GM21360 (cell line): ENCODE measurements at regions not wholly inside any gene's neighbourhood (a gene's known extent, or its start where the extent isn't known, plus 50 kb on each side); places are given as distances from the start of the nearest gene placed in this dataset.
"Not testable (repeated sequence)": the region's sequence is repeated elsewhere in the genome, so short reads cannot be mapped to it uniquely, and the experiment has no call there.

Experiments used
- ATAC-seq: cut with Tn5 transposase; IDR thresholded peaks from one replicate; pipeline ENCODE4 v1.9.1; 2021; ENCODE audit warnings: mild to moderate bottlenecking, moderate library complexity; ENCODE audit not compliant: unreplicated experiment

DNA sequence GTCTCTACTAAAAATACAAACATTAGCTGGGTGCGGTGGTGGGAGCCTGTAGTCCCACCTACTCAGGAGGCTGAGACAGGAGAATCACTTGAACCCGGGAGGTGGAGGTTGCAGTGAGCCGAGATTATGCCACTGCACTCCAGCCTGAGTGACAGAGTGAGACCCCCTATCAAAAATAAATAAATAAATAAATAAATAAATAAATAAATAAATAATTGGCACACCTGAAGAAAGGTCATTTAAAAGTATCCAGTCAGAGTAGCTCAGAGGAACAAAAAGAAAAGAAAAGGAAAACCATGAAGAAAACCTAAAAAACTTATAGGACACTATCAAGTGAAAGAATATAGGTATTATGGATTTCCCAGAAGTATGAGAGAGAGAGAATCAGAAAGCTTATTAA, 330.1 kb upstream of the AR start:
- not testable (repeated sequence) for ATAC-seq

DNA sequence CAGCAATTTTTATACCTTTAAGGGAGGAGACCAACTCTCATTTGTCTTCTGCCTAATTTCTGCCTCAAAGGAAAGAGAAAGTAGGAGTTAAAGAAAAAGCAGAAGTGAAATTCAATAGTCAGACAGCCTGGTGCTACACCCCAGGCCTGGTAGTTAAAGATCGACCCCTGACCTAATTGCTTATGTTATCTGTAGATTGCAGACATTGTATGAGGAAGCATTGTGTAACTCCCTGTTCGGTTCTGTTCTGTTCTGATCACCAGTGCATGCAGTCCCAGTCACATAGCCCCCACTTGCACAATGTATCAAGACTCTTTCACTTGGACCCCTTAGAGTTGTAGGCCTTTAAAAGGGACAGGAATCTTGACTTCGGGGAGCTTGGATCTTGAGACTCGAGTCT, 335.9 kb upstream of the AR start:
- no peak for ATAC-seq

DNA sequence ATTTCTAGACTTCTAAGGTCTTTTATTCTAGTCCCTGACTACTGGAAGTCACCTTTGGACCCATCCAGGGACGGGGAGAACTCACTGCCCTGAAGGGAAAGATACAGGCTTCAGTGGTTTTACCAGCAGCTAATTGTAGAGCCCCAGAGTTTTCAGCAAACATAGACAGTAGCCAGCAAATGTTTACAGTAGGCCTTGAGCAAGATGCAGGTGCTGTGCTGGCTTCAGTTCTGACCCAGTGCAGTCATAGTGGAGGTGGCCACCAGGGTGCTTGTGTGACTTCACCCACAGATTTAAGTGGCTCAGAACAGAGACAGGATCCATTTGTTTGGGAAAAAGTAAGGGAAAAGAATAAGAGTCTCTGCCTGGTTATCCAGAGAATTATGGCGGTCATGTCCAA, 384.4 kb upstream of the AR start:
- ATAC-seq: no peak

DNA sequence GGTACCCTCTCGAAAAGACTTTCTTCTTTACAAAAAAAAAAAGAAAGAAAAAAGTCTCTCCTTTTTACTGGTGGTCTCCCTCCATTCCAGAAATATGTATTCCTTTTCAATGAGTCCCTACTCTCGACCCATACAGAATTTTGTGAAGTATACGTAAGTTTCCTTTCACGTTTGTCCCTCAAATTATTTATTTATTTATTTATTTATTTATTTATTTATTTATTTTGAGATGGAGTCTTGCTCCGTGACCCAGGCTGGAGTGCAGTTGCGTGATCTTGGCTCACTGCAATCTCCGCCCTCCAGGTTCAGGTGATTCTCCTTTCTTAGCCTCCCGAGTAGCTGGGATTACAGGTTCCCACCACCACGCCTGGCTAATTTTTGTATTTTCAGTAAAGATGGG, 429.2 kb upstream of the AR start:
- no peak for ATAC-seq

DNA sequence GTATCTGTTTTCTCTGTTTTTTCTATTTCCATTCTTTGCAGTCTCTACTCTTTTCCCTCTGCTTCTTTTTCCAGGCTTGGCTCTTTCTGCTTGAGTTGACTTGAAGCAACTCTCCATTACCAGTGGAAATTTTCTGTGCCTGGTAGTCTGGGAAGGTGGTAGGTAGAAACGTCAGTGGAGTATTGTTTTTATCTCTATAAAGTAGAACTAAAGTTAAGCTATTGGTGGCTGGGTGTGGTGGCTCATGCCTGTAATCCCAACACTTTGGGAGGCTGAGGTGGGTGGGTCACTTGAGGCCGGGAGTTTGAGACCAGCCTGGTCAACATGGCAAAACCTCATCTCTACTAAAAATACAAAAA, 438.1 kb upstream of the AR start:
- no peak for ATAC-seq

DNA sequence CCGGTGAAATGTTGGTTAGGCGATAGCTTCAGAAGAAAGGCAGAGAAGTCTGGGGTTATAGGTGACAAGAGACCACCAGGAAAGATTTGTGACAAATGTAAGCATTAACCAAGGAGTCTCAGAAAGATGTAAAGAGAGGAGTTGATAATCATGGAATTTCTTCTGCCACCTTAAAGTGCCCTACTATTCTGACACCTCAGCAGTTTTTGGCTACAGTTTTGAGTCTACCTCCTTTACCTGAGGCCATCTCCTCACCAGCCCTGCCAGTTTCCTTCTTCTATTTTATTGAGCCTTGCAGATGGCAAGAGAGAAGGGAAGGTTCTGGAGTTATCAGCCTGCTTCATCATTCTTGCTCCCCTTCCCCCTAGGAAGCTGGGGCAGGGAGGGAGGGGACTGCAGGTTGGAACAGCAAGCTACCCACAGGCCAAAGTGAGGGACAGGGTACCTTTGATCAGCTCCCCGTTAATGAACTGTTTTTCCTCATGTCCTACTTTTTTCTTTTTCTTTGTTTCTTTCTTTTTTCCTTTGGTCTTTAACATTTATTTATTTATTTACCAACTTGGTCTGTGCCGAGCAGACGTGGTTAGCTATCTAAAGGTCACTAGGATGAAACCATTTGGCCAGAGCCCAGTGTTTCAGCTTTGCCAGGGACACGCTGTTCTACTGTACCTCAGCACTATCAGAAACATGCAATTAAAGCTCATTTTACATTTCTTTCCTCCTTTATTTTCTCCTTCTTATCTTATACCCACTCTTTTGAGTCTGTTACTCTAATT, 438.7 kb upstream of the AR start:
- ATAC-seq: no peak

DNA sequence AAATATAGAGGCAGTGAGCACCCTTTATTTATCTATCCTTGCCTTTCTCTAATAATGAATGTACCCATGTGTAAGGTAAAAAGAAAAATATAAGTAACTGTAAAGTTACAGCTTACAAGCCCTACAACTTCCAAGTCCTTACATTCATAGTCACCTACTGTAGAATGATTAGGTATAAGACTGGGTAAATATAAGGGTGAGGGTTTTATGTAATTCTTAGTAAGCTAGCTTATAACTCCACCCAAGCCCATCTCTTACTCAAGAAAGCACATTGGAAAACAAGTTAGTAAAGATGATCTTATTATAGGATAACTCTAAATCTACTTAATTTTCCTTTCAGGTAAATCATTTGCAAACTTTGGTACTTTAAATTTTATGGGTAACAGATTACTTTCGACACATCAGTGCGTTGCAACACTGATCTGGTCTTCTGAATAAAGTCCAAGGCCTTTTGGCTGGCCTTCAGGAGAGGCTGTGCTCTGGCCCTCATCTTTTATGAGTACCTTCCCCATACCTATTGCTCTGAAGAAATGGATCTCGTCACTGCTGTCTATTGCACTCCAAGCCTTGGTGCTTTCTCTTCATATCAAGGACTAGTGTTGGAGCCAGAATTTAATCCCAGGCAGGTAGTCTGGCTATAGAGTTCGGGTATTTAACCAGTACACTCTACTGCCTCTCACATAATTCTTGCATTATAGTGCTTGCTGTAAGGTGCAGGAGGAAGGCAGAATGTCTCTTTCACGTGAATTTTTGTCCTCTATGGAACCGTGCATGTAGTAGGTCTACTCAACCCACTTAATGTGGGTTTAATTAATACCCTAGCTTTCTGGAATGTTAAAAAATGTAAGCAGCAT, 443.6 kb upstream of the AR start:
- no peak for ATAC-seq

DNA sequence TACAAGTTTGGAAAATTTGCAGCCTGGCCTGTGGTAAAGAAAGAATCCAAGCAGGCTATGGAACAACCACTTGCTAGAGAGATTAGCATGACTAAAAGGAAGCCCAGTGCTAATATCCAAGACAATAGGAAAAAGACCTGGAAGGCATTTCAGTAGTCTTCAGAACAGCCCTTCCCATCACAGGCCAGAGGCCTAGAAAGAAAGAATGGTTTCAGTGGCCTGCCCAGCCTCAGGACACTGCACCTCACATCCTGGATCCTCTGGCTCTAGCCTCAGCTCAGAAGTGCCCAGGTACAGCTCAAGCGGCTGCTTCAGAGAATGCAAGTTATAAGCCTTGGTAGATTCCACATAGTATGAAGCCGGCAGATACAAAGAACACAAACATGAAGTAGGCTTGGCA, 449.8 kb upstream of the AR start:
- no peak for ATAC-seq

DNA sequence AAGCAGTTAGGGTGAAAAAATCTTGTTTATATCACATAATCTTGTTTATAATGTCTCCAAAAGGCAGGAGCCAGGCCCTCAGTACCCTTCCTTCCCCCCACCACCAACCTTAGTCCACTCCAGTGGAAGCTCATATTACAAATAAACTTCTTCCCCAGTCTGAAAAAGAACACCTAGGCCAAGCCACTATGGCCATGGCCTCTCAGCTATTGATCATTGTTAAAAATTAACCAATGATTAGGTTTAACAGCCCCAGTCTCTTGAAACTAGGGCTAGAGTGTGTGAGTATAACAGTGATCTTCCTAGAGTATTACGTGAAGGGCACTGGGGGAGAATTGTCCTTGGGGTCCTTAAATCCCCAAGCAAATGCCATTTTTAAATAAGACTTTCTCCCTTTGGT, 411.9 kb upstream of the EDA2R start:
- no peak for ATAC-seq

DNA sequence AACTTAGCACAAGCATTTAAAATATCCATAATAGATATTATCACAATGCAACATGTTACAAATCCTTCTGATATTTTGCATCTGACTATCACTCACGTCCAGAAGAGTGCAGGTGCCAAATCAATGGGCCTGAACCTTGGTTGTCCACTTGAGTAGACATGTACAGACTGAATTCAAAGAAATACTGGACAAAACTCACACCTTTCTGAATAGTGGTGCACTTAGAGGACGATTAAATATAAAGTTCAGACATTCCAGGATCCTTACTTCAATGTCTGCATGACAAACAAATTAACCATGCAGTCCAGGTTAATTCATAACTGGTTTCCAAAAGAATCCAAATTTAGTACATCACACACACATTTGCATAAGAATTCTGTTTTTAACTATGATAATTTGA, 406.0 kb upstream of the EDA2R start:
- no peak for ATAC-seq

DNA sequence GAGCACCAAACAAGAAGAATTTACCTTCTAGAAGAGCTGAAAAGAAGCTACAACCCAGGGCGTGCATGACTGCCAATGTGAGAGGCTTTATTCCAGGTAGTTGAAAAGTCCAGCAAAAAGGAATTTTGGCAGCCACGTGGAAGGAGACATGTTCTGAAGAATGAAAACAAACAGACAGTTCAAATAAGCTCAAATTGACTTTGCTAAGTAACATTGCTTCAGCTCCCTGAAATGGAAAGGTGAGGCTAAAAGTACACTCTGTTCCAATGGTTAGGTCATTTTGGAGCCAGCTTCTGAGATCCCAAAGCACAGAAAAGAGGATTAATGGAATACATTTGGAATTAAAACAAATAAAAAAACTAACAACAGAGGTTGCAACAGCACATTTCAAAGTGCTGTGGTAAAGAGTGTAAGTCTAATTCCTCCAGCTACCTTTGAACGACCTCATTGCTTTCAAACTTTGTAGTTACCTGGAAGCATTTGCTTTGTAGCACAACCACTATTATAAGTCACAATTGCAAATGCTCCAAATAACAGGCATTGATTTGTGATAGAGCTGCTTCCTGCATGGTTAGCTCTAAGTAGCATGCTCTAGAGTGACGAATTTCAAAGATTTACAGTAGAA, 405.3 kb upstream of the EDA2R start:
- no peak for ATAC-seq

DNA sequence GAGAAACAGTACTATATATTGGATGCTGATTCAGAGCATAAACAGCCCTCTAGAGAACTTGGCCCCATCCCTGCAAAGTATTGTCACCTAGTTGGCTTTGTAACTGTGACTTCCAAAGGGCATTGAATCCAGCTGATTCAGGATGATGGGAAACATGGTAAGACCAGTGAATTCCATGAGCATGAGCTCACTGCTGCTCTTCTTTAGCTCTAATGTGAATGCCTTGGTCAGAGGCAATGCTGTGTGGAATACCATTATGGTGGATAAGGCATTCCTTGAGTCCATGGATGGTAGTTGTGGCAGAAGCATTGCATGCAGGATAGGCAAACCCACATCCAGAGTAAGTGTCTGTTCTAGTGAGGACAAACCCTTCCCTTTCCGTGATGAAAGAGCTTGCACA, 365.6 kb upstream of the EDA2R start:
- no peak for ATAC-seq

DNA sequence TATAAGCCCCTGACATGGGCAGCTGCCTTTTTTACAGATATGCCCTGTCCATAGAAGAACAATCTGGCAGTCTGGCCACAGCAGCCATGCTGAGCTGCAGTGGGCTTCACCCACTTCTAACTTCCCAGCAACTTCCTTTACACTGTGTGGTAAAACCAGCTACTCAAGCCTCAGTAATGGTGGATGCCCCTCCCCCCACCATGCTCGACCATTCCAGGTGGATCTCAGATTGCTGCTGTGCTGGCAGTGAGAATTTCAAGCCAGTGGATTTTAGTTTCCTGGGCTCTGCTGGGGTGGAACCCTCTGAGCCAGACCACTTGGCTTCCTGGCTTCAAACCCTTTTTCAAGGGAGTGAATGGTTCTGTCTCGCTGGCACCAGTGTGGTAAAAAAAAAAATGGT, 355.9 kb upstream of the EDA2R start:
- ATAC-seq: no peak

DNA sequence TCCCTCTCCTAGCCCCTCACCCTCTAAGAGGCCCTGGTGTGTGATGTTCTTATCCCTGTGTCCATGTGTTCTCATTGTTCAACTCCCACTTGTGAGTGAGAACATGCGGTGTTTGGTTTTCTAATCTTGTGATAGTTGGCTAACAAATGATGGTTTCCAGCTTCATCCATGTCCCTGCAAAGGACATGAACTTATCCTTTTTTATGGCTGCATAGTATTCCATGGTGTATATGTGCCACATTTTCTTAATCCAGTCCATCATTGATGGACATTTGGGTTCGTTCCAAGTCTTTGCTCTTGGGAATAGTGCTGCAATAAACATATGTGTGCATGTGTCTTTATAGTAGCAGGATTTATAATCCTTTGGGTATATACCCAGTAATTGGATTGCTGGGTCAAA, 353.2 kb upstream of the EDA2R start:
- ATAC-seq: not testable (repeated sequence)

DNA sequence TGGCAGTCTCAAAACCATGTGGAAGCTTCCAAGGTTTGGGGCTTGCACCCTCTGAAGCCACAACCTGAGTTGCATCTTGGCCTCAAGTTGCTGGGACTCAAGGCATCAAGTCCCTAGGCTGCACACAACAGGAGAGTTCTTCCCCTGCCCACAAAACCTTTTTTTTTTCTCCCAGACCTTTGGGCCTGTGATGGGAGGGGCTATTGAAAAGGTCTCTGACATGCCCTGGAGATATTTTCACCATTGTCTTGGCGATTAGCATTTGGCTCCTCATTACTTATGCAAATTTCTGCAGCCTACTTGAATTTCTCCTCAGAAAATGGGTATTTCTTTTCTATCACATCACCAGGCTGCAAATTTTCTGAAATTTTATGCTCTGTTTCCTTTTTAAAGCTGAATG, 349.5 kb upstream of the EDA2R start:
- ATAC-seq: no peak

DNA sequence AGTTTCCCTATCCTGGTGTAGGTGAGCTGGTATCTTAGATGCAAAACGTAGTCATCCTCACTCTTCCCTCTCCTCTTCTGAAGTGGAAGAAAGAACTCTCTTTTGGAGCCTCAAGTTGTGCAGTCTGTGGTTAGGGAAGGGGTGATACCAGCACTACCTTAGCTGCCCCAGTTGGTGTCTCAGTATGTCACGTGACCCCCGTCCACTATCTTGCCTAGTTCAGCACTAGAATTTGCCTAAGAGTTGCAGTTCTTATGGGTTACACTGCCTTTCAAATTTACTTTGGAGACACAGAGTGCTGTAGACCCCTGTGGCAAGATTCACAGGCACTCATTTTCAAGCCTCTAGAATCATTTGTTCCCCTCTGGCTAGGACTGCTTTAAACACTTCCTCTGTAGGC, 322.8 kb upstream of the EDA2R start:
- no peak for ATAC-seq

DNA sequence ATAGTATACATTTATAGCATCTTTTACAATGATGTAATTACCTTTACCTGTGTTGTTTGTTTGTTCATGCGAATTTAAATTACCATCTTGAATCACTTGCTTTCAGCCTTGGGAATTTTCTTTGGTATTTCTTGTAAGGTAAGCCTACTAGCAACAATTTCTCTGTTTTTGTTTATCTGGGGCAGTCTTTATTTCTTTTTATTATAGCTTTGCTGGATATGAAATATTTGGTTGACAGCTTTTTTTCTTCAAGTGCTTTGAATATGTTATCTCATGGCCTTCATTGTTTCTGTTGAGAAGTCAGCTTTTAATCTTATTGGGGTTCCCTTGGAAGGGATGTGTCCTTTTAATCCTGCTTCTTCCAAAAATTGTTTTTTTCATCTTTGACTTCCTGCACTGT, 292.8 kb upstream of the EDA2R start:
- ATAC-seq: no peak

DNA sequence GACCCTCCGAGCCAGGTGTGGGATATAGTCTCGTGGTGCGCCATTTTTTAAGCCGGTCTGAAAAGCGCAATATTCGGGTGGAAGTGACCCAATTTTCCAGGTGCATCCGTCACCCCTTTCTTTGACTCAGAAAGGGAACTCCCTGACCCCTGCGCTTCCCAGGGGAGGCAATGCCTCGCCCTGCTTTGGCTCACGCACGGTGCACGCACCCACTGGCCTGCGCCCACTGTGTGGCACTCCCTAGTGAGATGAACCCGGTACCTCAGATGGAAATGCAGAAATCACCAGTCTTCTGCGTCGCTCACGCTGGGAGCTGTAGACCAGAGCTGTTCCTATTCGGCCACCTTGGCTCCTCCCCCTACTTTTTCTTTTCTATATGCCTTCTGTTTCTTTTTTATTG, 291.6 kb upstream of the EDA2R start:
- ATAC-seq: not testable (repeated sequence)

DNA sequence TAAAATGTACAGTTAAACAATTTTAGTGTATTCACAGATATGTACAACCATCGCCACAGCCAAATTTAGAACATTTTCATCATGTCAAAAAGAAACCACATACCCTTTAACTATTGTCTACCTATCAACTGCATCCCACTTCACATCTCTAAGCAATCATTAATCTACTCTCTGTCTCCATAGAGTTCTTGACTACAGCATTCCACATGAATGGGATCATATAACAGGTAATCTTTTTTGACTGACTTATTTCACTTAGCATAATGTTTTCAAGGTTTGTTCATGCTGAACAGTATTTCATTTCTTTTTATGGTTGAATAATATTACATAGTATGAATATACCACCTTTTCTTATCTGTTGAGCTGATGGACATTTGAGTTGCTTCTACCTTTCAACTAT, 281.4 kb upstream of the EDA2R start:
- ATAC-seq: no peak

DNA sequence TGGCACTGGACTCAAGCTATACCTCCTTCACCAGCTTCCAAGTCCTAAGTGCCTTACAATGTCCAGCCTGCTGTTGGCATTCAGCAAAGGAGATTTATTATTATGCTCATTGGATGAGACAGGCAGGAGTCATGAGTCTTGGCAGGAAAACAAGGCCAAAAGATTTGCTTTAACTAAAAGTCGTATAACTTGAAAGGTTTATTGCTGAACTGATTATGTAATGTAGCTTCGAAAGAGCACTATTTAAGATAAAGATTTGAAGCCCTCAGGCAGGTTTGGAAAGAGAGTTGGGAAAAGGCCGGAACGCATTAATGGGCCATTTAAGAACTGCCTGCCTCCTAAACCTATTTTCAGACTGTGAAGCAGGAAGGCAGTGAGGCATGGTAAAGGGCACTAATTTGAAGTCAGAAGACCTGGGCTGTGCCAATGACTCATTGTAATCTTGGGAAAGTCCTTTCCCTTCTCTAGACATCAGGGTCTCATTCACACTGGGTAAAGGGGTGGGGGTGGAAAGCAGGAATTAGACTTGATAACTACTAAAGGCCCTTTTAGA, 280.5 kb upstream of the EDA2R start:
- no peak for ATAC-seq

DNA sequence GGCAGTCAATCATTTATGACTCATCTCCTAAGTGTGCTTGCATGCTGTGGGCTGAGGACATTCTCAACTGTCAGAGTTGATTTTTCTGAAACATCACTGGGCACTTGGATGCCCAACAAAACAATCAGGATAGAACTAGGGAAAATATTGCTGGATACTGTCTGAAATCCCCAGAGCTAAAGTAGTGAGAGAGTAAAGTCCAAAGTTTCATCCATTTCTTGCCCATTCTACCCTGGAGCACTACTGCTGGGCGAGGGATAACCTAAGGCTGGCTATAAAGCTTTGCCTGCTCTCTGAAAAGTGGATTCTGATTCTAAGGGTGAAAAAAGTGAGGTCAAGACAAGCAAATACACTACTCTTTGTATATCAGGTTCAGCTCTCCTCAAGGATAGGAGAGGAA, 279.6 kb upstream of the EDA2R start:
- no peak for ATAC-seq

DNA sequence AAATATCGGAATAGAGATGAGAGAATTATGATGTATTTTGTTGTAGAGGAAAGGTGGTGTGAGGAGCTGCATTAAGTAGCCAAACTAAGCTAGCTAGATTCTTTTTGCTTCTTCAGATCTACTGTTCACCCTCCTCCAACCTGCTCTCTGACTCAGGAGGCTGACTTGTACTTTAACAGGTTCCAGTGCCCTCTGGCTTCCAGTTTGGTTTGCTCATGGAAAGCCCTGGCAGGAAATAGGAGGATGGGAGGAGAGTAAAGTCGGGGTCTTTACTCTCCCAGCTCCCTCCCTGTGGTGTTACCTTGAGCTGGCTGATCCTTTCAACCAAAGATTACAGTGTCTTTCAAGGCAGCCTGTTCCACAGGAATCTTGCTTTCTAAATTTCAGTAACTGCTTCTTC, 277.0 kb upstream of the EDA2R start:
- no peak for ATAC-seq
